ENCODE measurements at regions not wholly inside any gene's neighbourhood (a gene's known extent, or its start where the extent isn't known, plus 50 kb on each side); places are given as distances from the start of the nearest gene placed in this dataset.

GRCh38 chr12:66047411-66048021 is 83.0 kb downstream of the LLPH start:
- TF ChIP-seq CTCF (IDR thresholded peaks at IDR 0.05) = no peak
- TF ChIP-seq, protein P1, sequence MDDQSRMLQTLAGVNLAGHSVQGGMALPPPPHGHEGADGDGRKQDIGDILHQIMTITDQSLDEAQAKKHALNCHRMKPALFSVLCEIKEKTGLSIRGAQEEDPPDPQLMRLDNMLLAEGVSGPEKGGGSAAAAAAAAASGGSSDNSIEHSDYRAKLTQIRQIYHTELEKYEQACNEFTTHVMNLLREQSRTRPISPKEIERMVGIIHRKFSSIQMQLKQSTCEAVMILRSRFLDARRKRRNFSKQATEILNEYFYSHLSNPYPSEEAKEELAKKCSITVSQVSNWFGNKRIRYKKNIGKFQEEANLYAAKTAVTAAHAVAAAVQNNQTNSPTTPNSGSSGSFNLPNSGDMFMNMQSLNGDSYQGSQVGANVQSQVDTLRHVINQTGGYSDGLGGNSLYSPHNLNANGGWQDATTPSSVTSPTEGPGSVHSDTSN (IDR thresholded peaks at IDR 0.05) = no peak
- no peak for TF ChIP-seq MAX (IDR thresholded peaks at IDR 0.05)
- no peak for TF ChIP-seq GATA3 (IDR thresholded peaks at IDR 0.05; ENCODE audit: borderline replicate concordance)
- no peak for TF ChIP-seq EP300 (IDR thresholded peaks at IDR 0.05)
- TF ChIP-seq POLR2A (IDR thresholded peaks at IDR 0.05; ENCODE audit: low read length) = no peak
